ENCODE measurements at regions not wholly inside any gene's neighbourhood (a gene's known extent, or its start where the extent isn't known, plus 50 kb on each side); places are given as distances from the start of the nearest gene placed in this dataset.
"Not testable (repeated sequence)": the region's sequence is repeated elsewhere in the genome, so short reads cannot be mapped to it uniquely, and the experiment has no call there.

DNA sequence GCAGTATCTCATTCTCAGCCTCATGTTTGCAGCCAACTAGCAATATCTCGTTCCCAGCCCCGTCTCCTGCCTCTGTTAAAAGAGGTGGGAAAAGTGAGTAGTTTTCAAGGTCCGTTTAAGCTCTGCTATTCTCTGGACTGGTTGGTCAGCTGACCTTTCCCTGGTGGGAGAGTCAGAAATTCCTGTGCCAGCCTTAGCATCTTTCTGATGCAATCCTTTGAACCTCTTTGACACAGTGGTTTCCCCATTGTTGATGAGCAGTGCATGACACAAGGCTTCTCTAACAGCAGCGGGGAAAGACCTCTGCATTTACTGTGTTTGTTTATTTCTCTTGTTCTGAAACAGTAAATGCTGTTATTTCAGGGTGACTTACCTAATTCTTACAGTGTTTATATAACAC lies 74.6 kb downstream of the CDRT15L2 start:
- not testable (repeated sequence) for H3F3A ChIP-seq (ENCODE audit: insufficient read depth, low read length); H3K9me3 ChIP-seq (replicated peaks; ENCODE audit: insufficient read depth, low read length); H3K9ac ChIP-seq (ENCODE audit: low read length); H3K4me1 ChIP-seq (ENCODE audit: low read length); H3K4me3 ChIP-seq (ENCODE audit: low read length); H3K9me2 ChIP-seq (replicated peaks; ENCODE audit: insufficient read depth, low read length); H3K36me3 ChIP-seq (replicated peaks; ENCODE audit: insufficient read depth, low read length); H3K79me2 ChIP-seq (ENCODE audit: low read length); H3K27ac ChIP-seq (ENCODE audit: low read length); H3K27me3 ChIP-seq (replicated peaks; ENCODE audit: insufficient read depth, low read length); DNase-seq; H4K20me1 ChIP-seq (ENCODE audit: insufficient read depth, low read length); H2AFZ ChIP-seq (ENCODE audit: low read length); H3K4me2 ChIP-seq (ENCODE audit: low read depth, low read length)

DNA sequence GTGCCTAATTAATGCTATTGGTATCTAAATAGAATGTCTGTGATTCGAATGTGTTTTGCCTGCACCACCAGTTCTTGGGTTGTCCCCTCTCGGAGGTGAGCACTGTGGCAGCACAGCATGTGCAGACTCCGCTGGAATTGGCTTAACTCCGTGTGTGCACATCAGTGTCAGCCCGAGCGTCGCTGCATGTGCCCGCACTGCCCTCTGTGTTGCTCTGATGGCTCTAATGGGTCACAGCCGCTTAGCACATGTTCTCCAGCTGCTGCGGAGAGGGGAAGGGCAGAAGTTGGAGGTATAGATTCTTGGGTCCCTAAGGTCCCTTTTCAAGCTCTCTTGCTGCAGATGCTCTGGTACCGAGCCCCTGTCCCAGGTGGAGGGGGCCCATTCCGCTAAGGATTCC lies 75.1 kb downstream of the CDRT15L2 start:
- not testable (repeated sequence) for H3K4me1 ChIP-seq (ENCODE audit: low read length); H3K36me3 ChIP-seq (replicated peaks; ENCODE audit: insufficient read depth, low read length); H2AFZ ChIP-seq (ENCODE audit: low read length); H3F3A ChIP-seq (ENCODE audit: insufficient read depth, low read length); H3K4me2 ChIP-seq (ENCODE audit: low read depth, low read length); H3K4me3 ChIP-seq (ENCODE audit: low read length); H3K27me3 ChIP-seq (replicated peaks; ENCODE audit: insufficient read depth, low read length); H3K27ac ChIP-seq (ENCODE audit: low read length); H4K20me1 ChIP-seq (ENCODE audit: insufficient read depth, low read length); DNase-seq; H3K9ac ChIP-seq (ENCODE audit: low read length); H3K9me2 ChIP-seq (replicated peaks; ENCODE audit: insufficient read depth, low read length); H3K9me3 ChIP-seq (replicated peaks; ENCODE audit: insufficient read depth, low read length); H3K79me2 ChIP-seq (ENCODE audit: low read length)

GRCh38 chr17:20665103-20665955 lies 85.8 kb downstream of the CDRT15L2 start:
- not testable (repeated sequence) for DNase-seq; H4K20me1 ChIP-seq (ENCODE audit: insufficient read depth, low read length); H3F3A ChIP-seq (ENCODE audit: insufficient read depth, low read length); H3K4me2 ChIP-seq (ENCODE audit: low read depth, low read length); H3K4me3 ChIP-seq (ENCODE audit: low read length); H2AFZ ChIP-seq (ENCODE audit: low read length); H3K9ac ChIP-seq (ENCODE audit: low read length); H3K9me2 ChIP-seq (replicated peaks; ENCODE audit: insufficient read depth, low read length); H3K27ac ChIP-seq (ENCODE audit: low read length); H3K27me3 ChIP-seq (replicated peaks; ENCODE audit: insufficient read depth, low read length); H3K36me3 ChIP-seq (replicated peaks; ENCODE audit: insufficient read depth, low read length); H3K4me1 ChIP-seq (ENCODE audit: low read length); H3K79me2 ChIP-seq (ENCODE audit: low read length); H3K9me3 ChIP-seq (replicated peaks; ENCODE audit: insufficient read depth, low read length)

DNA sequence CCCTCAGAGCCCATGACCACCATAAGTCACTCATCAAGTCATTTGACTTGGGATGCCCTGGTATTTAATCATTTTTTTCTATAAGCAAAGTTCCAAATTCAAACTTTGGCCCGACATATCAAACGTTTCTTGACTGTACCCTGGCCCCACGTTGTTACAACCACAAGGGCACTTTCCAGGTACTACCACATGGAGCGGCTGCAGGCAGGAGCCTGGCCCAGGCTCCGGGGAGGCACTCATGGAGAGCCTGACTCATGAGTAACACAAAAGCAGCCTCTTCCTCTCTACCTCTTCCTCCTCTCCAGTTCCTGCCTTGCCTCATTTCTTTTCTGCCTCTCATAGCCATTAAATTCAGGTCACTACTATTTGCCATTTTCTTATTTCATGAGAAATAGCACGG lies 87.2 kb downstream of the CDRT15L2 start:
- H3K9me2 ChIP-seq (replicated peaks; ENCODE audit: insufficient read depth, low read length); H3K27me3 ChIP-seq (replicated peaks; ENCODE audit: insufficient read depth, low read length); H2AFZ ChIP-seq (ENCODE audit: low read length); H4K20me1 ChIP-seq (ENCODE audit: insufficient read depth, low read length); H3K4me3 ChIP-seq (ENCODE audit: low read length); H3K9ac ChIP-seq (ENCODE audit: low read length); H3K4me2 ChIP-seq (ENCODE audit: low read depth, low read length); H3K27ac ChIP-seq (ENCODE audit: low read length); H3K36me3 ChIP-seq (replicated peaks; ENCODE audit: insufficient read depth, low read length); H3K9me3 ChIP-seq (replicated peaks; ENCODE audit: insufficient read depth, low read length); H3K4me1 ChIP-seq (ENCODE audit: low read length); H3K79me2 ChIP-seq (ENCODE audit: low read length); H3F3A ChIP-seq (ENCODE audit: insufficient read depth, low read length): not testable (repeated sequence)
- DNase-seq: peak; percentile 31

GRCh38 chr17:20667712-20668111 lies 88.2 kb downstream of the CDRT15L2 start:
- H2AFZ ChIP-seq (ENCODE audit: low read length); H3K9ac ChIP-seq (ENCODE audit: low read length); H4K20me1 ChIP-seq (ENCODE audit: insufficient read depth, low read length); DNase-seq; H3K36me3 ChIP-seq (replicated peaks; ENCODE audit: insufficient read depth, low read length); H3K4me2 ChIP-seq (ENCODE audit: low read depth, low read length); H3K4me3 ChIP-seq (ENCODE audit: low read length); H3K9me3 ChIP-seq (replicated peaks; ENCODE audit: insufficient read depth, low read length); H3K79me2 ChIP-seq (ENCODE audit: low read length); H3K27ac ChIP-seq (ENCODE audit: low read length); H3K27me3 ChIP-seq (replicated peaks; ENCODE audit: insufficient read depth, low read length); H3F3A ChIP-seq (ENCODE audit: insufficient read depth, low read length); H3K9me2 ChIP-seq (replicated peaks; ENCODE audit: insufficient read depth, low read length); H3K4me1 ChIP-seq (ENCODE audit: low read length): not testable (repeated sequence)

- H3K79me2 ChIP-seq (ENCODE audit: low read length); H3K9me2 ChIP-seq (replicated peaks; ENCODE audit: insufficient read depth, low read length); H3F3A ChIP-seq (ENCODE audit: insufficient read depth, low read length); H4K20me1 ChIP-seq (ENCODE audit: insufficient read depth, low read length); H3K9me3 ChIP-seq (replicated peaks; ENCODE audit: insufficient read depth, low read length); H3K27me3 ChIP-seq (replicated peaks; ENCODE audit: insufficient read depth, low read length); H3K4me3 ChIP-seq (ENCODE audit: low read length); H3K36me3 ChIP-seq (replicated peaks; ENCODE audit: insufficient read depth, low read length); H3K27ac ChIP-seq (ENCODE audit: low read length); H2AFZ ChIP-seq (ENCODE audit: low read length); H3K4me1 ChIP-seq (ENCODE audit: low read length); H3K4me2 ChIP-seq (ENCODE audit: low read depth, low read length); H3K9ac ChIP-seq (ENCODE audit: low read length); DNase-seq: not testable (repeated sequence)
These were observed 88.8 kb downstream of the CDRT15L2 start for GRCh38 chr17:20668316-20668715.

DNA sequence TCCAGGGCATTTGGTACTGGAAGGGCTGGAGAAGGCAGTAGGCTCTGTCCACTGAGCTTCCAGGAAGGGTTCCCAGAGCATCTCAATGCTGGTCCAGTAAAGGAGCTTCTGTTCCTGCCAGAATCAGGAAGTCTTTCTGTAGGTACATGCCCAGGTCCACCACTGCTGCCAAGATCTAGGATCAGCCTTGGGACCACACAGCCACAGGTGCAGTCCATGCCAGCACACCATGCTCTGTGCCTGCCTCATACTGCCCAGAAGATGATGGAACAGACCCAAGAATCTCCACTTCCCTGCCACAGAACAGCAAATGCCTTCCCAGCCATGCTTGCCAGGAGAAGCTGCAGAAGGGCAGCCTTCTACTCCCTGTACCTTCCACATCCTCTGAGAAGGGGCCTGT lies 89.3 kb downstream of the CDRT15L2 start:
- not testable (repeated sequence) for H3K4me1 ChIP-seq (ENCODE audit: low read length); H2AFZ ChIP-seq (ENCODE audit: low read length); H4K20me1 ChIP-seq (ENCODE audit: insufficient read depth, low read length); H3K4me2 ChIP-seq (ENCODE audit: low read depth, low read length); H3K36me3 ChIP-seq (replicated peaks; ENCODE audit: insufficient read depth, low read length); H3K9ac ChIP-seq (ENCODE audit: low read length); H3K4me3 ChIP-seq (ENCODE audit: low read length); H3K9me2 ChIP-seq (replicated peaks; ENCODE audit: insufficient read depth, low read length); H3K9me3 ChIP-seq (replicated peaks; ENCODE audit: insufficient read depth, low read length); H3K27ac ChIP-seq (ENCODE audit: low read length); H3K27me3 ChIP-seq (replicated peaks; ENCODE audit: insufficient read depth, low read length); H3K79me2 ChIP-seq (ENCODE audit: low read length); H3F3A ChIP-seq (ENCODE audit: insufficient read depth, low read length); DNase-seq

DNA sequence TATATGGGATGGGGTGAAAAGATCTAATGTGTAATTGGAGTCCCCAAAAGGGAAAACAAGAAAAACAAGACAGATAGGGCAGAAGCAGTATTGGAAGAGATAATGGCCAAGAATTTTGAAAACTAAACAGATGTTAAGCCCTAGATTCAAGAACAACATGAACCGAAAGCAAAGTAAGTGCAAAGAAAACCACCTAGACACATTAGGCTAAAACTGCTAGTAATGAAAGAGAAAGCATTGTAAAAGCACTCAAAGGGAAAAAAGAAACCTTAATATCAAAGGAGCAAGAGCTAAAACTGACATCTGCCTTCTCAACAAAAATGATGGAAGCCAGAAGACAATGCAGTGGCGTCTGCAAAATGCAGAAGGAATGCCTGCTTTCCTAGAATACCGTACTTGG lies 91.0 kb downstream of the CDRT15L2 start:
- not testable (repeated sequence) for H3K79me2 ChIP-seq (ENCODE audit: low read length); H3K9me3 ChIP-seq (replicated peaks; ENCODE audit: insufficient read depth, low read length); H4K20me1 ChIP-seq (ENCODE audit: insufficient read depth, low read length); H3K9ac ChIP-seq (ENCODE audit: low read length); H3K27me3 ChIP-seq (replicated peaks; ENCODE audit: insufficient read depth, low read length); H3K9me2 ChIP-seq (replicated peaks; ENCODE audit: insufficient read depth, low read length); H2AFZ ChIP-seq (ENCODE audit: low read length); H3K4me2 ChIP-seq (ENCODE audit: low read depth, low read length); DNase-seq; H3K36me3 ChIP-seq (replicated peaks; ENCODE audit: insufficient read depth, low read length); H3F3A ChIP-seq (ENCODE audit: insufficient read depth, low read length); H3K4me1 ChIP-seq (ENCODE audit: low read length); H3K4me3 ChIP-seq (ENCODE audit: low read length); H3K27ac ChIP-seq (ENCODE audit: low read length)

Measured in MM.1S (cell line).